ENCODE measurements at regions not wholly inside any gene's neighbourhood (a gene's known extent, or its start where the extent isn't known, plus 50 kb on each side); places are given as distances from the start of the nearest gene placed in this dataset.

DNA sequence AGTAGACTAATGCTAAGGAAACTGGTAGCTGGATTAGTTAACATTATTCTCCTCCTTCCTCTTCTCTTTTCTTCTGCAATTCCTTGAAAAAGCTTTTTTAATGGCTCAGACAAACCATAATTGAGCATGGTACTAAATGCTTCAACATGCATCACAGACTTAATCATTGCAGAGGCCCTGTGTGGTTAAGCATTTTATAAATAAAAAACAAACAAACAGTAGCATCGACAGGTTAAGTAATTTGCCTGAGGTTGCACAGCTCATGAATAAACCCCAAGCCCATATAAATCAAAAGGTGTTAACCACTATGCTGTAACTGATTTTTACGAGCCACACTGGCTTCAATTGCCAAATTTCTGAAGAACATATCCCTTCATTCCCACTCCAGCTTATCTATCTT is 462.1 kb downstream of the LMO4 start:
- DNase-seq, result no peak

DNA sequence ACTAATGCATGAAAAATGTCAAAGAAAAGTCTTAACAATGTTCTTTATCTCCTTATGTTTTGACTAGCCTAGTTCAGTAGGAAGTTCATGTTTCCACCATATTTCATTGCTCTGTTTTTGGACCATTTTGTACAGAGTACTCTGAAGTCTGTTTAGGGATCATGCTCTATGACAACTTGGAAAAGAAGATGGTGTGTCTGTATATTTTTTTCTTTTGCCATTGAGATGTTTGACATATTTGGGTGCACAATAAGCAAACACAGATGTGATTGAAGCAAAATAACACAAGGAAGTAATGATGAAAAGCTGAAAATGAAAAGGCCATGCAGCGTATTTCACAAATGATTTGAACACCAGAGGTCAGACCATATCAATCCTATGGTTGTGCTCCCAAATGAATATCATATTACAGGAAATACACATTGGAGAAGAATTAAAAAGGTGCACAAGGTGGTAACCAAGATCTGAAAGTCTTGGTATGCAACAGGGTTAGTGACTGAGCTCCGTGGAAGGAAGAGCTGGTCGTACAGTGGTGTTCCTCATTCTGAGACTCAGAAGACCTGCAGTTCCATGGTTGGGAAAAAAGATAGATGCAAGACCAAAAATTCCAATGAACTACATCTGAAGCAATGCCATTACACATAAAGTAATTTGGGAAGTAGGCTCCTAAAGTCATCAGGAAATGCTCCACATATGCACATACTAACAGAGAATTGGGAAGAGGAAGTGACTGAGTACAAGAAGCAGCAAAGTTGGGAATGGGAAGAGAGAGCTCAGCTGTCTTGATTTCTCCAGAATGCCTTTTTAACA is 463.5 kb downstream of the LMO4 start:
- DNase-seq, result no peak

DNA sequence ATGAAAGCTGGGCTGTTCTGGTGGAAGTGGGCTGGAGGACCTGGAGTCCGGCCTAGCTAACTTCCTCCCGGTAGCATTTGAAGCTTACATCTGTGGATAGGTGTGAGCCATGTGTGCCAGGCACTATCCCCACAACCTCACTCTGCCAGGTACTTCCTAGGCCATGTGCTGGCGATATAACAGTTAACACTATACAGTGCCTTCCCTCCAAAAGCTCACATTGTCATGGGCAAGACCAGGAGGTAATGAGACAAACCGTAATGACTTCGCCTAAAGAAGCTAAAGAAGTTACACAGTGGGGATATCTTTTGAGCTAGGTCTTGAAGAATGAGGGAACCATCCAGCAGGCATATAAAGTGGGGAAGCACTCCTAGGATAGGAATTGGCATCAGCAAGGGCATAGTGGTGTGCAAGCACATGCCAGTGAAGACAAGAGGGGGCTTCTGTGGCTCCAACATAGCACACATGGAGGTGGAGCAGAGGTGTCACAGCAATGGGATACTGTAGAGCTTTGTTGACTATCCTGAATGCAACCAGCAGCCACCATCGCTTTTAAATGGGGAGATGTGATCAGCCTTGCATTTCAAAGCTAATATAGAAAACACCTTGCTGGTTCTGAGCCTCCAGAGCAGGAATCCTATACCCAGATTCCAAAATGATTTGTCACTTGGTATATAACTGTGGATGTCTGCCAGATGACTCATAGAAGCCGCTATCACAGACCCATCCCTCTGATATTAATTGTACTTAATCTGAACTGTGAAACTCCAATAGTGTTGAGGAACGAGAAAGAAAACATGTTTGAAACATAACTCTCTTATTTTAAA is 466.3 kb downstream of the LMO4 start:
- no peak for DNase-seq

DNA sequence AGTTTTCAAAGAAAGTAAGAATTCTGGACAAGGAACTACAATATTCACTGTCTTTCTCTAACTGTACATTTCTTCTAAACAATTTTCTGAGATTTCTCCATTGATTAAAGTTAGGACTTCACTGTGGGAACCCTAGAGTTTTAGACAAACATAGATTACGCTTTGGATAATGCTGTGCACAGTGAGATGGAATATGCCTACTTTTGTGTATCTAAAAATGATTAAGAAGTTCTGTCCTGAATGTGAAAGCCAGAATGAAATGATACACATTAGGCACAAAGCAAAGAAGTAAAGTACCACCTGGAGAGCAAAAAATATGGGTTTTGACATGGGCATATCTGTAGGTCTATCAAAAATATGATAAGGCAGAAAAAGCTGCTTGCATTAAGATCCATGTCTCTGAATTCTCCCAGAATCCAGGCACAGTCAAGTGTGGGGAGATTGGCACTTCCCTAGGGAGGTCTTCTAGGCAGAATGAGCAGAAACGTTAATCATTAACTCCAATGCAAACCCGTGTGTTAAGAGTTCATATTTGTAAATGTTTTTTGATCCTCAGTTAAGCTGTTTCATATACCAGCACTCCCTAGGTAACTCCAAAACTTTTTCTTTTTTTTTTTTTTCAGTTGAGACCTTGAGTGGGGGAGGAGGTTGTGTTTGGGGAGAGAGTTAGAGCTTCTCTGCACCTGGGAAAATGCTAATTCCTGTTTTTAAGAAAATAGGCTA is 467.1 kb downstream of the LMO4 start:
- DNase-seq, result no peak

DNA sequence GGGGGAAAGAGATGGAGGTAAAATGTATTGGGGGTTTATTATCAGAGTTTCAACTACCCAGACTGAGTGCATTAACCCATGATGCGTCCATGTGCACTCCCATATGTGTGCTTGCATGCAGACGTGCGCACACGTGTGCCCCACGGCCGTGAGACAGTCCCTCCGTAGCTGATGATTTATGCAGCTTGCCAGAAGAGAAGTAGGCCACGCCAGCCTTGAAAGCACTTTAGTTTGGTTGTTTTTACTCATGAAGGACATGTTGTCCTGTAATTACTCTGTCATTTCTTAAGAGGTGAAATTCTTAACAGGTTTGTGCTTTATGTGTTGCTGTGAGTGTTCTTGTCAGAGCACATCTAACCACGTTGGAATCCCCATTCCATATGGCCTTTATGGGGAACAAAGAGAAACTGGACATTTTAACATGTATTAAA is 467.8 kb downstream of the LMO4 start:
- DNase-seq, result no peak

DNA sequence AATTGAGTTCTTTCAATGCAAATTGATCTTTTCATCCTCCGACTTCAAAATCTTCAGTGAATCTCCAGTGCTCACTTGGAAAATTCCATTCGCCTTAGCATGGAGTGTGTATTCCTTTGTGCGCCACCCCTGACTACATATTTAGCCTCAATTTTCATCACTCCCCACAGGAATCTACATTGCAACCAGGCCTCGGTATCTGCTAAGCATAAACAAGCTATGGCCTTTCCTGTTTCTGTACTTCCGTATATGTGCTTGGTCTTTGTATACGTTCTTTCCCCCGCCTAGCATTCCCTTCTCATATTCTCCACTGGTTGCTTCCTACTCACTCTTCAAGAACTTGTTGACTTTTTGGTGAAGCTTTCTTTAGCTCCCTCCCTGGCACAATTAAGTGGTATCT is 470.8 kb downstream of the LMO4 start:
- DNase-seq, result no peak

DNA sequence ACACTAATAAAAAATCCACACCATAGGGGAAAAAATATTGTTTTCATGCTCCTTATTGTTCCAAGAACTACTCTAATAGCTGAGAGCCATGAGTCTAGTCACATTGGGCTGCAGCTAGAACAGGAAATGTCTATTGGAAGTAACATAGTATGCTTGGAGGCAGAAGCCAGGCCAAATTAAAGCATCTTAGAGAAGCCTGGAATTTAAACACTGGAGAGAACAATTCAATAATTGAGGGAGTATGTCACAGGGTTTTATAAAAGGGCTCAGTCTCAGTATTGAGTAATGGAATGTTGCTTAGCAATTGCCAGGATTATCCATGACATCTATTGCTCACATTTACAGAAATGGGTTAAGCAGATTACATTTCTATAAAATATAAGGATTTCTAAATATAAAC is 471.3 kb downstream of the LMO4 start:
- no peak for DNase-seq

DNA sequence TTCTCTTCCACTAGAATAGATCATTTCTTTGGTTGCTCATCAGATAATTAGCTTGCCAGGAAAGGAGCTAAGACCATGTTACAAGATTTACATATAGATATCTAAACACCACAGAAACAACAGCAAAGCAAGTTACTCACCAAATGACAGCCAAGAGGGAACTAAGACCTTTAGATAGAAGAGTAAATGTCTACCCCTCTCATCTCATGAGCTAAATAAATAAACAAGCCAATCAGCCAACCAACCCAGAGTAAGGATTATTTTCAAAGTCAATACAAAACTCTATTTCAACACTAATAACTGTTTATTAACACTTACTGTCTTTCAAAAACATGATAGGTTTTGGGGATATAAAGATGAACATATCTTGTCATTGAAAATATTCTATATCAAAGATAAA is 474.7 kb downstream of the LMO4 start:
- DNase-seq, result no peak

DNA sequence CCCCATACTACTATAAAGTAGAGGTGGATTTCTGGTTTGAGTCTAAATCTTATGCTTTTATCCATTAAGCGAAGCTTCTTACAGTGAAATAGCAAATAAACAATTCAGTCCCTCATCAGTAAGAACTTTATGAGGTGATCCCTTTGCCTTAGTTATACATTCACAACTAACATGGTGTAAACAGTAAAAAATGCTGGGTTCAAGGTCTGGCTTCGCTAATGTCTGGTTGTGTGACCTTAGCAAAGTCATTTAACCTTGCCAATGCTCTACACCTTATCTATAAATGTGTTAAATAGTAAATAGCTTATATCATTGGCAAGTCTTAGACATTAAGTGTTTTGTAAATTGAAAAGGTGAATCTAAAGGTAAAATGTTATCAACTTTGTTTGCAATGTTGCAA is 475.4 kb downstream of the LMO4 start:
- DNase-seq, result no peak

DNA sequence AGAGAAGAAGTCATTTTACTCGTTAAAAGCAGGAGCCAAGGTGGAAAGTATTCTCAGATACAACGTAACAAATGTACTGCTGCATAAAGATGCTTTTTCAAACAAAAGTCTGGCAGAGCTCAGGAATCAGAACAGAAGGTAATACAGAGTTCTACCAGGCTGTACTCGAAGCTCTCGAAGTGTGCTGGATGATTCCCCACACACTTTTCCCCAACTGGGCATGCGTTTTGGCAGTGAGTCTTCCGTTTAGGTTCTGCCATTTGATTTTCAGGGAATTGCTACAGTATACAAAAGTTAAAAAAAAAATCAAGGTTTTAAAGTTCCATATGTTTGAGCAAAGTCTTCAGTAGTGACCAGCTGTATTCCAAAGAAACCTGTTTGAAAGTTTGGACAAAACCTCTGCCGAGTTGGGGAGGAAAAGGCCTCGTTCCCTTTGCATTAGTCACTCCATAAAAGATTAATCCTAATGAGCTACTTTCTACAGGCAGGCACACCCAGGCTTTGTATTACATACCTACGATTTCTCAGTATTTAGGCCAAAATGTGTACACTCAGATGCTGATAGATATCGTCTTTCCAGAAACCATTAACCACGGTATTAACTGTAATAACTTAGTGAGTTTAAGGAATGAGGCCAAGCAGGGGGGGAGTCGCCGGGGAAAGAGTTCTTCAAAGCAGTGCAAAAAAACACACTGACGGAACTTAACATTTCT is 477.1 kb downstream of the LMO4 start:
- no peak for DNase-seq

DNA sequence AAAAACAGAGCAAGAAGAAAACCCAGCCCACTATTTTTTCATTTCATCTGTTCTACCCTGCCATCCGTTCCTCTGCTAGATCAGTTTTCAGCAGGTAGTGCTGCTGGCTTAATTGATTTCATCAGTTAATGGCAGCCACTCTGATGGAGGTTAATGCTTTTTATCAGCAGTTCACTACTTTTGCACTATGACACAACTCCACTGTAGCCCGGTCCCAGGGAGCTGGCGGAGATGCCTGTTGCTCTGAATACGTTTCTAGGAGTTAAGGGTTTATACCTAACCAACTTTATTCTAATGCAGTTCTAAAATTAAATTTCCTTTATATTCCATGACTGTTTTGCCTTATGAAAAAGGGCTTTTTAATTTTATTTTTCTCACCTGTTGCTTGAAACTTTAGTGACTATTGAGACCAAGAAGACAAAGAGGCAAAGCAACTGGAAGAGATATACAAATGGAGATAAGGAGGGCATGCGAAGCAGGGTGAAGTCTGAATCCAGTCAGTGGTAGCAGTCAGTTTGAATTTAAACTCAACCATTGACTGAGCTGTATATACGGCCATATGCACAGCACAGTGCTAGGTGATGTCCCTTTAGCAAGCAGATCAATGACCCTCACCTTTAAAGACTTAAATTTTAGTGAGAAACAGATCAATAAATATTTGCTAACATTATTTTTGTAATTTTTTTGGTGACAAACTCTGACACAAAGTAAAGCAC is 477.9 kb downstream of the LMO4 start:
- no peak for DNase-seq

DNA sequence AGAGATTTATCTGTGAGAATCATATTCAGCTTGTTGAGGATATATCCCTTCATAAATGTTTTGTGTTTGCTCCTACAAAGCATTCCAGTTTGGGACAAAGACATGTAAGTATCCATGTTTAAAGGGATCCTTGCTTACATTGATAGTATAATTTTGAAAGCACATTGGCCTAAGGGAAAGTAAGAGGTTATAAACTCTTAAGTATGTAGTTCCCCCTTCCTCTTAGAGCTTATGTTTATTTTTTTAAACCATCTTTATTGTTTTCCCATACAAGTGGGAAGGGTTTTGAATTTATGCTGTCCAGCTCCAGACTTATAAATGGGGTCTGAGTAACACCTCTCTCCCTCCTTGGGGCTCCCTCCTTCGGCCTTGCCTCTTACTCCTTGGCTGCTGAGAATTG is 481.5 kb downstream of the LMO4 start:
- DNase-seq, result no peak

DNA sequence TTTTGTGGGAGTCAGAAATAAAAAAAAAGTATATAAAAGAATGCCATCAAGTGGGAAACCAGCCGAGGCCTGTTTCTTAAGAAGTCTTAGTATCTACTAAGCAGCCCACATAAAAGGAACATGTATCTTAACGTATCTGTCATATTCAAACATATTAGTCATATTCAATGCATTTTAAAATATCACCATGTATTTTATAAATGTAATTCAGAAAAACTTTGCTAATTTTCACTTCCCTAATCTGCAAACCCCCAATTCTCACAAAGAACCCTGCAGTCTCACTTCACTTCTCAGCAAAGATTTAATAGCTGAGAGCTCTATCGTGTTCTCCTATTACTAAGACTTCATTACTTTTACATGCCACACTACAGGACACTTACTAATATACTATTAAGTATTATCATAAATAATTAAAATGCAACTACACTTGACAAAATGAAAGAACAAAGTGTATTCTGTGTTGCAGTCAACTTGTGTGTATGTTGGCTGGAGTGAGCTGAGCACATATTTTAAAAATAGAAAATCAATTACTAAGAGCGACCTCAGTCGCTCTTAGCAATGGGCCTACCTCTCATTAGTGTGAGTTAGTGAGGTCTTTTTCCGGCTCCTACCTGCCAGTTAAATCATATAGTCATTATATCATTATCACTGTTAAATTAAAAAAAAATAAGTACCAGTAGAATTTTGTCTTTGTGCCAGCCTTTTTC is 484.3 kb downstream of the LMO4 start:
- DNase-seq, result no peak

DNA sequence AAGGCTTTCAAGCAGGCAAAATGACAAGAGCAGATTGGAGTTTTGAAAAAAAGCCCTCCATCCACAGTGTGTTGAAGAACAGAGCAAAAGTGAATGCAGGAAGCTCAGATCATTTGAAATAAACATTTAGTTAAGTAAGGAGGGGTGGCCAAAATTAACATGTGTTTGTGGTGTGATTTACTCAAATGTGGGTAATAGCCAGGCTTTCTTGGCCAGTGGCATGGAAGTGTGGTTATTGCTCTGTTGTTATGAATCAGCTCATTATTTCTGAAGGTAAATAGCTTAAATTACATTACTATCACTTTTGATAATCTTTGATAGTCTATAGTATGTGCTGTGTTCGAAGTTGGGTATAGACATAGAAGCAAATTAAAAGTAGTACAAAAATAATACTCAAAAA is 485.9 kb downstream of the LMO4 start:
- DNase-seq, result no peak

DNA sequence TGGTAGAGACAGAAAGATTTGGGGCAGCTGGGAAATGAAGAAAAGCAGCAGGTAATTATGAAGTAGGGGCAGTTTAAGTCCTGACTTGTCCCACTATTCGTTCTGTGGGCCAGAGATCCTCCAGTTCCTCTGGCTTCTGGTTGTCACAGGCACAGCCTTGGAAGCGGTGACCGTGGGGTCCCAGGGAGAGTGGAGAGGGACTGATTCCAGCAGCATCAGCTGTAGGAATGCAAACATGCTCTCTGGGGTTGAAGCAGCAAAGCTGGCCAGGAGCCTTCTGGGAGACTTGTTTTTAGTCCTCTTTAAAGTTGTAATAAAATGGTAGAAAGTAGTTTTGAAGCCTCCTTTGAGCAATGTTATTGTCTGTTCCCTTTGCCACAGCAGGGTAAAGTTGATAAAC is 488.0 kb downstream of the LMO4 start:
- no peak for DNase-seq

DNA sequence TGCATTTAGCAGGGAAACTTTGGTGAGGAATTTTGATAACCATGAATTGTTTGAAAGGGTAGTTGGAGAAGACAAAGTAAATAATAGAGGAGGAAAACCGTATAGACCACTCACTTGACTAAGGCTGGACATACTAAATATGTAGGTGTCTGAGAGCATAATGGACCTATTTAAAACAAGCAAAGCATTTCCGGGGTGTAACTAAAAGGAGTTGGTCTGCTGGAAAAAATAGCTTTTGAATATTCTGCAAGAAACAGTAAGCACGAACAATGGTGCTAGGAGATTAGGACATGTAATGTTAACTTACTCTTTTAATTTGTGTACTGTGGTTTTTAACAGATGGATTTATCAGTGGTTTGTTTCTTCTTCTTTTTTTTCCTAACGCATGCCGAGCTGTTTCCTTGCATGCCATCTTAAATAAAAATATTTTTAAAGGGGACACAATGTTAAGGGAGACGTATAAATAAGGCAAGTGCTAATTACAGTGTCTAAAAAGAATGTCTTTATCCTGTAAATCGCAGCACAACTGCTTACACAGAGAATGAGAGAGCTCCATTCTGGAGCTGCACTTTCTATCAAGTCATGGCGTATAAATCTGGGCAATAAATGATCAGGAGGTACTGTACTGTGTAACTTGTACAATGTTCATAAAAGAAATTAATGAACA is 492.1 kb downstream of the LMO4 start:
- no peak for DNase-seq

DNA sequence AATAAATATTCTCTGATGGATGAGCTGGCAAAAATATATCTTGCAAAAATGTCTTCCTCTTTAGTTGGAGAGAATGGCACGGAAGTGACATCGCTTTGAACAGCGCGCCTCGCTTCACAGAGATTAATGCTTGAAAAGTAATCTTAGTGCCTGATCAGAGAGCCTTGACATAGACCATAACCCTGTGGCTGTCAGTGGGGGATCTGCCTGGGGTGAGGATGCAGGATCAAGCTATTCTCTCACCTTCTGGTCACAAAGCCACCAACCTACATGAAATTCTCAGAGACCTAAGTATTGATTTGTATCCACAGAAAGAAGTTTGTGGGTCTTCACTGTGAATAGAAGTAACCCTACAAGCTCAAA is 492.6 kb downstream of the LMO4 start:
- DNase-seq, result no peak

DNA sequence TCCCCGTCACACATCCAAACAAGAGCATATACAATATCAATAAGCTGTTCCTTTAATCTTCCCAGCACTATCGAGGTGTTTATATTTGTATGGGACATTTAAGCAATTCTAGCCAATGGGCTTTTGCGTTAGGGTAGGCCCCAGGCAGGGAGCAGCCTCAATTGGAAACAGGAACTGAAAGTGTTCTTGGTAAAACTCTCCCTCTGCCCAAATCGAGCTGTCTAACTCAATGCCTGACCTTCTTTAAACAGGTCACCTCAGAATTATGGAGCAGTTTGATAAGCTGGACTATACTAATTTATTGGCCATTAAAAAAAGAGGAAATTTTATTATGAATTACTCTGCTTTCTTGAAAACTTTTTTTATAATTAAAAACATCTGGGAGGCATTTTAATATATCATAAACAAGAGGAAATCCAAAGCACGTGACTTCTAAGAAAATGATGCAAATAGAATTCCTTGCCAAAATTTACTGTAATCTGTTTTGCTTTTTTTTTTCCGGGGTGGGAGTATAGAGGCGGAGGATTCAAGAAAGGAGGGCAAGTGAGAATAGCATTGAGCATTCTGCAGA is 498.1 kb downstream of the LMO4 start:
- no peak for DNase-seq

DNA sequence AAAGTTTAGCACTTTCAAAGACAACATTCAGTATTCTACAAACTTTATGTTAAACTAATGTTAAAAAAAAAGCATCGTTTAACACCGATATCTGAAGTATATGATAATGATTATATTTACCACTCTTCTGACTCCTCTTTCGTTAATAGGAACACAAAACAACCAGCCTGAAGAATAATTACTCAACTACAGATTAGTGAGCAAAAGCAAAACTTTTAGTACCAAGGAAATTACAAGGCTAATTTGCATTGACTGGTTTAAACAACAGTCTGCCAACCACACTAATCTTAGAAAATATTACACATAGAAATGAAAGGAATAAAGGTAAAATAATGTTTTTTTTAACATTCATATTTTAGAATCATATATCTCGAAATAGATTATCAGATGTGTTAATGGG is 500.7 kb downstream of the LMO4 start:
- DNase-seq, result no peak

DNA sequence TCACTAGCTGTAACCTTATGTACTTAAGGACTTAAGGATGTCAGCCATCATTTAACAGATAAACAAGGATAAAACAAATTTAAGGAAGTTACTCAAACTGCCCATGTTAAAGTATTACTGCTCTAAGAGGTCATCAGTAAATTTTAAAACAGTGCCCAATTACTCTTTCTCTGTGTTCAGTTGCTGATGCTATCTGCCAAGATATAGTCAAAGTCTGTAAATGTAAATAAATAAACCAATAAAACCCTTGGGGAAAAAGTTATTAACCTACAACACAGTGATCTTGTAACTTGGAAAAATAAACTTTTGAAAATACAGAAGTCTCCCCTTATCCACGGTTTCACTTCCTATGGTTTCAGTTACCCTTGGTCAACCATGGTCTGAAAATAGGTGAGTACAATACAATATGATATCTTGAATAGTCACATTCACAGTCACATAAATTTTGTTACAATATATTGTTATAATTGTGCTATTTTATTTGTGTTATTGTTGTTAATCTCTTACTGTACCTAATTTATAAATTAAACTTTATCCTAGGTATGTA is 501.8 kb downstream of the LMO4 start:
- DNase-seq, result no peak

DNA sequence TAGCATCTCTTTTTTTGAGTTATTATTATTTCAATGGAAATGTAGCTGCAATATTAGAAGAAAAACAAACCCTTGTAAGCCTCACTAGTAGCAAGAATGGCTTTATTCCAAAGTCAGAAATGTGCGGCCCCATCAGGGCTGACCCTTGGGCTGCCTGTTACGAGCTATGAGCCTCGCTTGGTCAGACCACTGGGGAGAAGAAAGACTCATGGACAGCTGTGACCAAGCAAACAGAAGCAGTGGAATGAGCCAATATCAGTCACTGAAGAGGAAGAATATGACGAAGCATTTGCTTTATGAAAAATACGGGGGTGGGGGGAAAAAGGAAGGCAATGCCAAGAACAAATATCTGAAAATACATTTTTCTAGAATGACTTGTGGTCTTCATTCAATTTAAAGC is 504.5 kb downstream of the LMO4 start:
- no peak for DNase-seq

Measured in stimulated activated CD4-positive, alpha-beta T cell treated with anti-CD3 and anti-CD28 coated beads, Interleukin-15, amount 100 ng/mL, for 24 hours (primary cell).